COR-L47 (cell line): ENCODE measurements at regions not wholly inside any gene's neighbourhood (a gene's known extent, or its start where the extent isn't known, plus 50 kb on each side); places are given as distances from the start of the nearest gene placed in this dataset.
"Not testable (repeated sequence)": the region's sequence is repeated elsewhere in the genome, so short reads cannot be mapped to it uniquely, and the experiment has no call there.

Experiments
- DNase-seq: peaks from one replicate; lab custom pipeline; 2025; lab: John Stamatoyannopoulos, UW

DNA sequence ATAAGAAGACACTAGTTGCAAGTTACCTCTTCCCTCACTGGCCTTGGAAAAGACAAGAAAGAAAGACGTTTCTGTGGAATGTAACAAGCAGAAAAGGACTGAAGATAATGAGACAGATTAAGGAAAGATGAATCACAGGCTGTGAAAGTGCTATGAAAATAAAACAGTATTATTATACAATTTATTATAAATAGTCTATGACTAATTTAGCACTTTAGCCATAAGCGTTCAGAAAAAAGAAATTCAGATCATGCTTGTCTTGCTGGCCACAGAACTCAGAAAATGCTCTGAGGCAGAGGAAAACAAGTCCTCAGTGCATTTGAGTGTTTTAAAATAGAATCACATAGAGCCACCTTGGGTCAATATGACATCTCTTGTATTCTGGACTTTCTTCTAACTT is 174.8 kb upstream of the NBPF9 start:
- not testable (repeated sequence) for DNase-seq

DNA sequence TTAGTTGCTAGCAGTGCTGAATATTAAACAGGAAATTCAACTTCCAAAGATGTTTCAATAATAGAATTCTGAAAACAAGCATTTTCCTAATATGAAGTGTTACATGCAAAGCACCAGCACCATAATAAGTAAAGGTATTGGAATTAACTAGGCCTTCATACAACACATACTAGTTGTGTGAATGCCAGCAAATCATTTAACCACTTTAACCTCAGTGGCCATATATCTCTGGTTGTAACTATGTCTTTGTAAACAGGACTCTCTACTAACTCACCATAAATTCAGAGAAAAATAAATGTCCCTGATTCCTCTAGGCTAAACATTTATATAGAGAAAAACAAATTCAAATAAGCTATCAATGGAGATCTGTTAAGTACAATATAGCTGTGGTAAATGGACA is 175.7 kb upstream of the NBPF9 start:
- DNase-seq, result not testable (repeated sequence)

DNA sequence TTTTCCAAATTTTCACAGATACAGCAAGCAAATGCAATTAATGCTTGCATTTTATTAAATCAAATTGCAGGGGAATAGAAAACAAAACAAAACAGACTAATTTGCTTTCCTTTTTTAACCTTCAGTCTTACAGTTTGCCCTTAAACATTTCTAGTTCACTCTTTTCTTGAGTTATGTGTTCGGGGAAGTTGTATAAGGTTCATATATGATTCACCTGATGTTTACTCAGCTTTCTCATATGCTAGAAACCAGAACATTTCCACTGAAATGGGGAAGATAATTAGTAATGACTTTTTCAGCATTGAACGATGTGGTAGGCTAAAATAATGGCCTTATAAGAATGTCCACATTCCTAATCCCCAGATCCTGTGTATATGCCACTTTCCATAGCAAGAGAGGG is 176.2 kb upstream of the NBPF9 start:
- not testable (repeated sequence) for DNase-seq

DNA sequence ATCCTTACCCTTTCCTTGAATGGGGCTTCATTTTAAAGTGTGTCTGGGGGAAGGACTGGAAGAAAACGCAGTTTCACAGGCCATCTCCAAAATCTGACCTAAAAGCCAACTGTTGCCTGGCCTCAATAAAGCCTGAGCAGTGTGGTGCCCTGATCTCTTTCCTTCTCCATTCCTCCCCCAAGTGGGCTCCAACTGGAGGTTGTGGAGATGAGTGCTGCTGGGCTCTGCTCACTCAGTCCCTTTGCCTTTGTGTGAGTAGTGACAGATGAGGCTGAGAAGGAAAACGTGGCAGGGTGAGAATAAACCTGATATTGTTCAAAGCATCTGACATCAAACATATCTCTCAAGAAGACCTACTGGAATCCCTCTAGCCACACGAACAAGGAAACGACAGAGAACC is 181.4 kb upstream of the NBPF9 start:
- DNase-seq, result not testable (repeated sequence)

DNA sequence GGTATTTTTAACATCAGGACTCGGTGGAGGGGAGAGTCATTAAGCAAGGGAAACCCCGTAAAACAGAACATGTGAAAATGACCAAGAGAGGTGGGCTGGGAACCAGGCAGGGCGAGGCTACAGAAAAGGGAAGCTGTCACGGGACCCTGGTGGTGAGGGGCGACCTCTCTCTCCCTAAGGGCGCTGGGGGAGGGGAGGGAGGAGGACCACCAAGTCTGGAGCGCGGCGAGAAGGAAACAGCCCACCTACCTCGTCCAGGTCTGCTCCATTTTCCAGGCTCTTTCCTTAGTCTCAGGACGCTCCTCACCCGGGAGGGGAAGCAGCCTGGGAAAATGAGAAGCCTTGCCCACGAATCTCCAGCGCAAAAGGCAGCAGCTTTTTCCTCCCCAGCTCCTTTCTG is 181.9 kb upstream of the NBPF9 start:
- DNase-seq, result not testable (repeated sequence)

DNA sequence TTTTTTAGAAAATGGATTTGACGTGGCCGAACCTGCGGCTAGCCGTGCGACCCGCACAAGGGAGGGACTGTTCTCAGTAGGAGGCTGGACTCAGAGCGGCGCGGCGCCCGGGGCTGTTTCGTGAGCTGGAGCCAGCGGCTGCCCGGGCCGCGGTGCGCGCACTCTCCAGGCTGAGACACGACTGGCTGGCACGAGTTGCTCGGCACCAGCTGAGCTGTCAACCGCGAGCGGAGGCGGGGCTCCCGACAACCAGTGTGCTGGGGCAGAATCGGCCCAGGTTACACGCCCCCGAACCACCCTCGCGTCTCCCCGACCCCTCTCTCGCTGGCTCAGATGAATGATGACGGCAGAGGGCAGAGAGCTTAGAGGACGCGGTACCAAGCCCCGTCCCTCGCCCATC is 182.3 kb upstream of the NBPF9 start:
- not testable (repeated sequence) for DNase-seq

DNA sequence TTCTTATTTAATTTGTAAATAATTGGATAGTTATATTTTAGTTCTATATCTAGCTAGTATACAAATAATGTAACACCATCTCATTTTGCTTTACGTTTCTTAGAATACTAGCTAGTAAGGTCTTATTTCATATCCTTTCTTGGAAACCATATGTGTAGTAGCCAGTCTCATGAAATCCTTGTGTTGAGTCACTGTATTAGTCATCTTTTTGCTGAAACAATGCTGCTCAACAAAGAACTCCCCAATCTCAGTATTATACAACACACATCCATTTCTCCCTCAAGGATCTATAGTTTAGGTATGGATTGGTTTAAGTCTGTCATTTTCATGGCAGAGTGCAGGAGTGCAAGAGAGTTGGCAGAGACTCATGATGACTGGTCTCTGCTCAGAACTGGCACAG is 185.2 kb upstream of the NBPF9 start:
- DNase-seq, result not testable (repeated sequence)

DNA sequence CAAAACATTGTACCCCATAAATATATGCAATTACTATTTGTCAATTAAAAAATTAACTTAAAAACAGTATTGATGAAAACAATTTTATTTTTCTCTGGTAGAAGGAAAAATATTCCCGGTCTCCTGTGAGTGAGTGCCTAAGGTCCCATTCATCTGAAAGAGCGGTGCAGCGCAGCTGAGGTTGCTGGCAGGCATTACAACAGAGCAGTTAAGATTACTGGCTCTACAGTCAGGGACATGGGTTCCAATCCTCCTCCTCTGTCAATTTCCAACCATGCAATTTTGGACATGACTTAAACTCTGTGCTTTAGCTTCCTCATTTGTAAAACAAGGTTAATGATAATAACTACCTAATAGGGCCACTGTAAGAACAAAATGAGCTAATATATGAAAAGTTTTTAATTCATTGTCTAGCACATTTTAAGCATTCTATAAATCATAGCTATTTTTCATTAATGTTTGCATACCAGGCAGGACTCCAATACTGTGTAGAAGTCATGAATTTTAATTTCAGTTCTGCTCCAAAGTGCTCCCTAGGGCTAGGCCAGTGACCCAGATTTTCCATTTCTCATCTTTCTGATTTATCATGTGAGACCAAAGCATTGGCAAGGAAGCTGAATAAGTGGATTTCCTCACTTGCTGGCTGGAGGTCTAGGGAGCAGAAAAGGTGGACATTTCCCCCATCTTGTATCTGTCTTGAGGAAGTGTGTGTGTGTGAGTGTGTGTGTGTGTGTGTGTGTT is 174.2 kb upstream of the NBPF19 start:
- DNase-seq, result not testable (repeated sequence)

DNA sequence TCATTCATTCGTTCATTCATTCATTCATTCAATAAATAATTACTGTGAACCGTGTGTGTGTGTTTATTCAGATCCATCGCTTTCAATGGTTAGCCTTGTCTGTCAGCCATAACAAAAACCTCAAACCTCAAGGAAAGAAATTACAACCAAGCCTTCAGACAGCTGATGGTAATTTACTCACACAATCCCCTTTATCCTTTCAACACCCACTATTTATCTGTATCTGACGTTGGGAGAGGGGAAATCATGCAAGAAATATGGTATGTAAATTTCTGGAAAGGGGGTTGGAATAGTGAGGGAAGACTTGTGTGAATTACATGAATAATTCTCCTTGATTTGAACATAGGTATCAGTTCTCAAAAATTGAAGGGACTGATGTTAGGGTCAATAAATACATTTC is 173.6 kb upstream of the NBPF19 start:
- not testable (repeated sequence) for DNase-seq

DNA sequence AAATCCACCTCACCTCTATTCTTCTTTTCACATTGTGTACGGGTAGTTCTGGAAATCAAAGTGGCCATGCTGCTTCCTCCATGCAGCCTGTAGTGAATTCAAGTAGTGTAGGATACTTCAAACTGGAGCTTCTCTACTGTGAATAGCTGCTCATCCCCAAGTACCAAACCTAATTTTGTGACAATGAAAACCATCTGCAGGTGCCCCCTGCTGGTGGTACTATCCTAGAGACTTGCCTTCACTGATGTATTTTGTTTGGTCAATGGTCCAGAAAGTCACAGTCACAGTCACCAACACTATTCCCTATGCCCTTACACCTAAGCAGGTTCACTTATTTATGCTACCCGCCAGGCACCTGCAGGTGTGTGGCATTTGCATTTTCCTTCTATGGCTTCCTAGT is 170.0 kb upstream of the NBPF19 start:
- not testable (repeated sequence) for DNase-seq

DNA sequence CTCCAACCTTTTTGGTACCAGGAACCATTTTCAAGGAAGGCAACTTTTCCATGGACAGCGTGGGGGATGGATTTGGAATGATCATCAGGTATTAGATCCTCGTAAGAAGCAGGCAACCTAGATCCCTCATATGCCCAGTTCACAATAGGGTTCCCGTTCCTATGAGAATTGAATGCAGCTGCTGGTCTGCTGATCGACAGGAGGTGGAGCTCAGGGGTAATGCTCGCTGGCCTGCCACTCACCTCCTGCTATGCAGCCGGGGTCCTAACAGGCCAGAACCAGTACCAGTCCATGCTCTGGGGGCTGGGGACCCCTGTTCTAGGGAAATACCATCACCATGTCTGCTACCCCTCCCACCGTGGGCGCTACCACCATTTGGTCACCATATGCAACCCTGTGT is 167.2 kb upstream of the NBPF19 start:
- not testable (repeated sequence) for DNase-seq

DNA sequence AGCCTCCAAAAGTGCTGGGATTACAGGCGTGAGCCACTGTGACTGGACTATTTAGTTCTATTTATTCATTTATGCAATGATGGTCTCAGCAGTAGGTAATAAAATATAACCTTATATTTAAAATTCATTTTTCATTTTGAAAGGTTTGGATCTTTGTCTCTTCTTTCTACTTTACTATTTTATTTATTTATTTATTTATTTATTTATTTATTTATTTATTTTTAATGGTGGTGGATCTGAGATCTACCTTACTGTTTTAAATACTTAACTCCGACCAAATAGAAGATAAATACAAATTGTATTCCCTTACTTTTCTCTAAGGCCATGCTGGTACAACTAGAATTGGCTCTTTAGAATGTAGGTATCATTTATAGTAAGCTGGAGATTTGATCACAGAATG is 159.9 kb upstream of the NBPF19 start:
- DNase-seq, result not testable (repeated sequence)

DNA sequence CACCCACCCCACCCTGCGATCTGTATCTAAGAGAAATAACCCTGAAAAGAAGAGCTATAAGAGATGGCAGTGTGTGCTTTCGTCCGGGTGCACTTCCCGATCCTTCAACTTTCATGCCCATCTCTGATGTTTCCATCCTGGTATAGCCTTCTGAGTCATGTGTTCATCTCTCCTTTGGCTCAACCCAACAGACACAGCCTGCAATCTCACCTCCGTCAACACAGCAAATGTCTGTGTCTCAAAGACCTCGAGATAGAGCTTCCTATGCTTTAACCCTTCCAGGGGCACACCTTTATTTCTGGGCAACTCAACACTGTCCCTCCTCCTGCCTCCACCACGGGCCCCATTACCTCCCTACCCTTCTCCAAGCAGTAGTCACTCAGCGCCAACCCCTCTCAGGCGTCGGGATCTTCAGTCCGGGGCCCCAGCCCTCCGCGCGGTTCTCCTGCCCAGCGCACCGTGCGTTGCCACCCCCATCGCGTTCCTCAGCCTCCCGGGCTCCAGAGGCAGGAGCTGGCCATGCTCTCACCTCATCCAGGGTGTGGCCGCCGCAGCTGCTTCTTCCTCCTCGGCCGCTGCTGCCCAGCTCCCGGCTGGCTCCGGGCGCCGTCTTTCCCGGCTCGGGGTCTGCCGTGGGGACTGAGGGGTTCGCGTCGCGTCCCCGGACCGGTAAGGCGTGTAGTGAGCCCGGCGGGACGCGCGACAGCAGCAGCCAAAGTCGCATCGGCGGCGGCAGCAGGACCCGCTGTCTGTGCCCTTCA is 153.7 kb upstream of the NBPF19 start:
- not testable (repeated sequence) for DNase-seq

DNA sequence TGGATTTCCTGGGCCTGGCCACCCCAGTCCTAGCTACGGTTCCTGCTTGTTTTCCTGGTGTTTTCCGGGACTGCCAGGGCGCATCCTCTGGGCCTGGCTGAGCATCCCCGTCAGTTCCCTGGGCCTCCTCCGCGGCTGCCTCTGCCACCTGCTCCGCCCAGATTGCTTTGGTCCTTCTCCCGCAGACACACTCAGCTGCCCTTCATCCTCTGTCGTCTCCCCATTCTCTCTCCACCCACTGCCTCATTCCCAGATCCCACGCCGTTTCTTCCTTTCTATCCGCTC is 153.2 kb upstream of the NBPF19 start:
- DNase-seq, result not testable (repeated sequence)

DNA sequence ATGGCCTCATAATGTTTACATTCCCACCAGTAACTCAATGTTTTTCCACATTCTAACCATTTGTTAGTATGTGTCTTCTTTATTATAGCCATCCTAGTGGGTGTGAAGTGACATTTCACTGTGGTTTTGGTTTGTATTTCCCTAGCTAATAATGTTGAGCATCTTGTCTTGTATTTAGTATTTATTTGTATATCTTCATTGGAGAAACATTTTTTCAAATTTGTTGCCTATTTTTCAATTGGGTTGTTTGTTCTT is 144.8 kb upstream of the NBPF19 start:
- not testable (repeated sequence) for DNase-seq

DNA sequence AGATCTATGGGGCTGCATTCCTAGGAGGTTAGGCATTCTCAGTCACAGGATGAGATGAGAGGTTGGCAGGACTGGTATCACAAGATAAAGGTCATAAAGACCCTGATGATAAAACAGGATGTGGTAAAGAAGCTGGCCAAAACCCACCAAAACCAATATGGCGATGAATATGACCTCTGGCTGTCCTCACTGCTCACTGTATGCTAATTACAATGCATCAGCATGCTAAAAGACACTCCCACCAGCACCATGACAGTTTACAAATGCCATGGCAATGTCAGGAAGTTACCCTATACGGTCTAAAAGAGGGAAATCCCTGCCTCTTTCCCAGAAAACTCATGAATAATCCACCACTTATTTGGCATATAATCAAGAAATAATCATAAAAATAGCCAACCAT is 138.8 kb upstream of the NBPF19 start:
- not testable (repeated sequence) for DNase-seq

DNA sequence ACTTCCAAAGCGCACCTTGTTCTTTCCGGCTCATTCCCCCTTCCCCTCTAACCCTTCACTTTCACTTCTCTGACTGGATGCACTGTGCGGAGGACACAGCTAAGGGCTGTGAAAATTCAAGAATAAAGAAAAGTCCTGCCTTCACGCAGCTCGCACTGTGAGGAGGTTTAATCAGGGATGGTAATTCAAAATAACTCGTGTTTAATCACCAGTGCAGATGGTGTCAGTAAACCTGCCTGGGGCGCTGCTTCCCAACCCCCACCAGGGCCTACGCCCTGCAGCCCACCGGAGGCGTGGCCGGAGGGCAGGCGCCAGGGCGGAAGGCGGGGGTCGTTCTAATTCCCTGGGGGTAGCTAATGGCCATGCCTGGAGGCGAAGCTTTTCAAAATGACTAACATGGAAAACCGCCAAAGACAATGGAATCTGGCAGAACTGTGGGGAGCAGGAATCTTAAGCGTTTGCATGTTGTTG is 136.6 kb upstream of the NBPF19 start:
- DNase-seq, result not testable (repeated sequence)

DNA sequence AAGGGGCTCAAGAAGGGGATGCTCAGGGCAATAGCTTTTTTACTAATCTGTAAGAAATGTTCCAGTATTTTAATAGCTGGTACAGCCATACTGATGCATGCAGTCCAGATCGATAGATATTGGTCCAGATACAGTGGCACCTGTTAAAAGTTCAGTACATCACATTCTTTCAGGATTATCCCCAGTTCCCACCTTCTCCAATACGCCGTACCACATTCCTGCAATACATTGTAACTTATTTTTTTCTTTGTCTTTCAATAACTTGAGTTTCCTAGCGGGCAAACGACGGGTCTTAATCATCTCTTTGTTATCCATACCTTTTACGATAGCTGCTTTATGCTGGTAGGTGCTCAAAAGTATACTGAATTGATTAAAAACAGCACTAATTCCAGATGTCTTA is 136.1 kb upstream of the NBPF19 start:
- DNase-seq, result not testable (repeated sequence)

DNA sequence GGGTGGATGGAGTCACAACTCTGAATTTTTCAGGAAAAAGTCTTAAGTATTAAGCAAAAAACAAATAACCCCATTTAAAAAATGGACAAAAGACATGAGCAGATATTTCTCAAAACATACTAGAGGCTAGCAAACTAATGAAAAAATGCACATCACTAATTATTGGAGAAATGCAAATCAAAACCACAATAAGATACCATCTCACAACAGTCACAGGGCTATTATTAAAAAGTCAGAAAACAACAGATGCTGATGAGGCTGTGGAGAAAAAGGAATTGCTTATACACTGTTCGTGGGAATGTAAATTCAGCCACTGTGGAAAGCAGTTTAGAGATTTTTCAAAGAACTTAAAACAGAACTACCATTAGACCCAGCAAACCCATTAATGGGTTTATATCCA is 125.4 kb upstream of the NBPF19 start:
- DNase-seq, result not testable (repeated sequence)

DNA sequence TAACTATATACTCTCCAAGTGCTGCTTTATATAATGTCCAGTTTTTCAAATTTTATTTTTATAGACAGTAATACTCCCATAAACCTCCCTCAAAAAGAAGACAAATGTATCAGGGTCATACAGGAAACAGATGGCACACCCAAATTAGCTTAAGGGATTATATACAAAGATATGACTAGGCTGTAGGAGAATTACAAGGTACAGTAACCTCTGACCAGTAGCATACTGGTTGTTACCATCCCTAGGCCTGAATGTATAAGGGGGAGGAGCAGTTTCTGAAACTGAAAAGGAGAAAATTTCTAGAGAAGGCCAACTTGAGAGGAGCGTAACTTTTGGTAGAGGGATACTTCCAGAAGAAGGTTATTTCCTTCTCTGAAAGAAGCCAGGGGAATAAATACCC is 122.6 kb upstream of the NBPF19 start:
- not testable (repeated sequence) for DNase-seq

DNA sequence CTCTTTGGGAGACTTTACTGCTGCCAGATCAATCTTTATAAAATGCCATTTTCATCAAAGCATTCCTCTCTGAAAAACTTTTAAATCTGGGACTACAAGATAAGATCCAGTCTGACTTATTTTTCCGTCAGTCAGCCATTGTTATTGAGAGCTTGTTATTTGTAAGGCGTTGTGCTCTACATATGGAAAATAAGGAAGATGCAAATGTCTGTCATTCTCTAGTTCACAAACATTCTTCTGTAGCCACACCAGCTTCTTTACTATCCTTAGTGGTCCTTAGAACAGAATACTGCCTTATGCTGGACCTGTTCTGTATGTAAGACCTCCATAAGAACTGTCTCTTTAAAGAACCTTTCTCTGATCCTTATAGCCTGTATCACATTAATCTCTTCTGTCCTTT is 120.3 kb upstream of the NBPF19 start:
- DNase-seq, result not testable (repeated sequence)

DNA sequence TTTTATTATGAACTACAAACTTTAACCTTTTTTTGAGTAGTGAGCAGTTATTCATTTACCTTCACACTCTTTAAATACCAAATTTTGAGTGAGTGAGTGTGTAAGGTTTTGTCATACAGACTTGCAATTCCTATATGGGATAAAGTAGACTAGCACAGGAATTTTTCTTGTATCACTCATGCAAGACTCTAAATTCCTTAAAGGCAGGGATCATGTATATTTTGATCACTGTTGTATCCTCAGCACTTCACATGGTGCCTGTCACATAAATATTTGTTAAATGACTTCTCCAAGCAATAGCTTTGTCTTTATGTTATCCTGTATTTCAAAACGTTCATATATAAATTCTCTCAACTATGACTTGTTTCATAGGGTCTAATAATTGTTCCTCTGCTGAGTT is 119.1 kb upstream of the NBPF19 start:
- DNase-seq, result not testable (repeated sequence)

DNA sequence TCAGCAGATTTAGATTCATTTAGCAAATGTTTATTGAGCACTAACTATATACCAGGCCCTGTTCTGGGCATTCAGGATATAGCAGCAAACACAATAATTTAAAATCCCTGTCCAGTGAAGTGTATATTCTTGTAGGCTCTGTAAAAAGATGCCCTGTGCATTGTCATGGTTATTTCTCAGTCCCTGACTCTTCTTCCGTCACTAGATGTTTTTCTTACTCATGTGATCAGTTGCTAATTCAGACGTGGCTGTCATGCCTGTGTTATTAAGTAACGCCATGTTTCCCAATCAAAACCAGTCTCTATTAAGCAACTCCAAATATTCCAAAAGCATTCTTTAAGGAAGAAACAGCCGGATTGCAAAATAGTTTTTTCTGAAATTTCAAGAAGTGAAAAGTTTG is 118.7 kb upstream of the NBPF19 start:
- DNase-seq, result not testable (repeated sequence)

DNA sequence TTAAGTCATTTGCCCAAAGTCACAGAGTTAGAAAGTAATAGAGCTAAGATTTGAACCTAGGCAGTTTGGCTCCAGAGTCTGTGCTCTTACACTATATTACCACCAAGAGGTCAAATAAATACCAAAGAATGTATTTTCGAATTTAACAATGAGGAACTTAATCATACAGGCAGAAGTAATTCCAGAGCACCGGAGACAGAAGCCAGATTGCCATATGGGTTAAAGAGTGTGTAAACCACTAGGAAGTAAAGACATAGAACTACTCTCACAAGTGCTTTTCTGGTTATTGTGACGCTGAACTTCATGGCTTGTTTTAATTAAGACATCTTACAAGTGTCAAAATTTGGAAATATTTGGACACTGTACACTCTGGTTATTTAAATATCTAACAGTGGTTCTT is 114.5 kb upstream of the NBPF19 start:
- DNase-seq, result not testable (repeated sequence)
